ENCODE measurements at regions not wholly inside any gene's neighbourhood (a gene's known extent, or its start where the extent isn't known, plus 50 kb on each side); places are given as distances from the start of the nearest gene placed in this dataset.
A peak's percentile ranks its signal among the peaks of the same experiment; 100 is the strongest.

GRCh38 chr2:129741165-129741564 lies 238.3 kb upstream of the RAB6C start:
- H3K4me1 ChIP-seq (ENCODE audit: control insufficient read depth in 2 of 2, insufficient read depth in 2 of 2, low read length in 1 of 2) = peaks cover 0 to 11% of the 10 kb centered on the region in 2 donors
- 82 to 91% methylated on average over 7 of the region's 7 CpGs for WGBS, 2 donors

GRCh38 chr2:129741623-129742022 lies 237.8 kb upstream of the RAB6C start:
- Histone ChIP-seq H3K4me1 (ENCODE audit: control insufficient read depth in 2 of 2, insufficient read depth in 2 of 2, low read length in 1 of 2) (peaks cover 0 to 11% of the 10 kb centered on the region in 2 donors), H3K27me3 (ENCODE audit: control insufficient read depth in 1 of 2, insufficient read depth in 2 of 2, low read length in 2 of 2) (no peaks in the 10 kb centered on the region), H3K4me3 (ENCODE audit: low read depth in 1 of 2, low read length in 2 of 2) (no peak overlapping the region), H3K36me3 (ENCODE audit: control insufficient read depth in 2 of 2, insufficient read depth in 2 of 2, low read length in 1 of 2) (no peaks in the 10 kb centered on the region), H3K27ac (ENCODE audit: low read depth in 2 of 2, low read length in 1 of 2) (no peak overlapping the region), H3K9me3 (ENCODE audit: control insufficient read depth in 2 of 2, insufficient read depth in 1 of 2, low read depth in 1 of 2, low read length in 1 of 2) (peaks cover 0 to 2% of the 10 kb centered on the region in 2 donors)
- WGBS, 2 donors = 78 to 86% methylated on average over 12 of the region's 12 CpGs

More at GRCh38 chr2:129741165-129741564, 238.3 kb upstream of the RAB6C start:
- Histone ChIP-seq H3K27ac (ENCODE audit: low read depth in 2 of 2, low read length in 1 of 2) (no peak overlapping the region), H3K36me3 (ENCODE audit: control insufficient read depth in 2 of 2, insufficient read depth in 2 of 2, low read length in 1 of 2) (no peaks in the 10 kb centered on the region), H3K9me3 (ENCODE audit: control insufficient read depth in 2 of 2, insufficient read depth in 1 of 2, low read depth in 1 of 2, low read length in 1 of 2) (peaks cover 0 to 2% of the 10 kb centered on the region in 2 donors), H3K27me3 (ENCODE audit: control insufficient read depth in 1 of 2, insufficient read depth in 2 of 2, low read length in 2 of 2) (no peaks in the 10 kb centered on the region), H3K4me3 (ENCODE audit: low read depth in 1 of 2, low read length in 2 of 2) (no peak overlapping the region)

DNA sequence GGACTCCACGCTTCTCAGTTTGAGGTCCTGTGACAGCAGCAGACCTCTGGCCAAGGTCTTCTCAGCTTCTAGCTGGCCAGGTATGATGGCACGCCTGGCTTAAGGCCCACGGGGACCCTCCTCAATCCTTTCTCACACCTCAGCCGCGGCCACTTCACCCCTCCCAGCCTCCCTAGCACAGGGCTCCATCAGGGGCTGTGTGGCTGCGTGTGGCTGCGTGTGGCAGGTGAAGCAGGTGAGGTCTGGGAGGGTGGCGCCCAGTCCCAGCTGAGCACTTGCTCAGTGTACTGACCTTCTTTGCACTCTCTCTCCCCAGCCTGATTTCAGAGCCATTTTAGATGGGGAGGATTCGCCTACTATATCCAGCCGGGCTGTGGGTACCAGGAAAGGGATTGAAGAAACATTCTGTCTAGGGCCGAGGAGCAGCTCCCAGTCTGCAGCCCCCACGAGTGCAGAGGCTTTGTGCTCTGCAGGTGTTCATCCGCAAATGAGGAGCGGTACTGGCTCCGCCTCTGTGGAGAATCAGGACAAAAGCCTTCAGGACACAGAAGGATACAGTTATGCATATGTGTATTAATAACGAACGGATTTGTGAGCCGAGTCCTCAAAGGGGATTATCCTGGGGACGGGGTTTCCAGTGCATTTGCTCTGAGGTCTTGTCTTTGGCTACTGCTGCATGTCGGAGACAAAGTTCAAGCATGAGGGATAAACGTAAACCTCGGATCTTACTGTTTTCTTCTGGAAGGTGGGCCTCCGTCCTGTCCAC lies 236.9 kb upstream of the RAB6C start:
- Histone ChIP-seq H3K9me3 (ENCODE audit: control insufficient read depth in 2 of 2, insufficient read depth in 1 of 2, low read depth in 1 of 2, low read length in 1 of 2) (peaks cover 0 to 2% of the 10 kb centered on the region in 2 donors), H3K27me3 (ENCODE audit: control insufficient read depth in 1 of 2, insufficient read depth in 2 of 2, low read length in 2 of 2) (no peaks in the 10 kb centered on the region), H3K36me3 (ENCODE audit: control insufficient read depth in 2 of 2, insufficient read depth in 2 of 2, low read length in 1 of 2) (no peaks in the 10 kb centered on the region), H3K4me3 (ENCODE audit: low read depth in 1 of 2, low read length in 2 of 2) (no peak overlapping the region), H3K4me1 (ENCODE audit: control insufficient read depth in 2 of 2, insufficient read depth in 2 of 2, low read length in 1 of 2) (peaks cover 0 to 12% of the 10 kb centered on the region in 2 donors), H3K27ac (ENCODE audit: low read depth in 2 of 2, low read length in 1 of 2) (no peak overlapping the region)
- 89 to 92% methylated on average over 23 of the region's 23 CpGs for WGBS, 2 donors

DNA sequence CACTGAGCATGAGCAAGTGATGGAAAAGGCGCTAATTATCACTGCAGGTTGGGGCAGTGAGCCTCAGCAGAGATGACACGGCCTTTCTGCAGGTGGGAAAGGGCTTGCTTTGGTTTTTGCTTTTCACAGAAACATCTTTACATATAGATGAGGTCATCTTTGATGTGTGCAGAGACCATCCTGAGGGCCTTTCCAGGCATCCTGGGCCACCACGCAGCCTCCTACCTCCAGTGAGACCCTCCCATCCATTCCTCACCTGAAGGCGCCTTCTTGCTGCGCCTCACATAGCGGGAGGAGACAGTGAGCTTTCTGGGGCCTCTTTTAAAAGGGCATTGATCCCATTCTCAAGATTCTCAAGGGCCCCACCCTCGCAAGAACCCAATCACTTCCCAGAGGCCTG lies 235.3 kb upstream of the RAB6C start:
- Histone ChIP-seq H3K4me3 (ENCODE audit: low read depth in 1 of 2, low read length in 2 of 2) (no peak overlapping the region), H3K27ac (ENCODE audit: low read depth in 2 of 2, low read length in 1 of 2) (no peak overlapping the region), H3K27me3 (ENCODE audit: control insufficient read depth in 1 of 2, insufficient read depth in 2 of 2, low read length in 2 of 2) (no peaks in the 10 kb centered on the region), H3K9me3 (ENCODE audit: control insufficient read depth in 2 of 2, insufficient read depth in 1 of 2, low read depth in 1 of 2, low read length in 1 of 2) (peaks cover 0 to 2% of the 10 kb centered on the region in 2 donors), H3K36me3 (ENCODE audit: control insufficient read depth in 2 of 2, insufficient read depth in 2 of 2, low read length in 1 of 2) (no peaks in the 10 kb centered on the region), H3K4me1 (ENCODE audit: control insufficient read depth in 2 of 2, insufficient read depth in 2 of 2, low read length in 1 of 2) (peaks cover 0 to 22% of the 10 kb centered on the region in 2 donors)
- 95 to 96% methylated on average over 7 of the region's 7 CpGs for WGBS, 2 donors

- H3K4me3 ChIP-seq (ENCODE audit: low read depth in 1 of 2, low read length in 2 of 2) = no peak overlapping the region
- peaks cover 0 to 2% of the 10 kb centered on the region in 2 donors for H3K9me3 ChIP-seq (ENCODE audit: control insufficient read depth in 2 of 2, insufficient read depth in 1 of 2, low read depth in 1 of 2, low read length in 1 of 2)
- no peaks in the 10 kb centered on the region for H3K36me3 ChIP-seq (ENCODE audit: control insufficient read depth in 2 of 2, insufficient read depth in 2 of 2, low read length in 1 of 2)
- peaks cover 0 to 22% of the 10 kb centered on the region in 2 donors for H3K4me1 ChIP-seq (ENCODE audit: control insufficient read depth in 2 of 2, insufficient read depth in 2 of 2, low read length in 1 of 2)
- H3K27me3 ChIP-seq (ENCODE audit: control insufficient read depth in 1 of 2, insufficient read depth in 2 of 2, low read length in 2 of 2) = no peaks in the 10 kb centered on the region
- H3K27ac ChIP-seq (ENCODE audit: low read depth in 2 of 2, low read length in 1 of 2) = no peak overlapping the region
- 59 to 73% methylated on average over 8 of the region's 8 CpGs for WGBS, 2 donors
These were observed 234.8 kb upstream of the RAB6C start for GRCh38 chr2:129744649-129745048.

DNA sequence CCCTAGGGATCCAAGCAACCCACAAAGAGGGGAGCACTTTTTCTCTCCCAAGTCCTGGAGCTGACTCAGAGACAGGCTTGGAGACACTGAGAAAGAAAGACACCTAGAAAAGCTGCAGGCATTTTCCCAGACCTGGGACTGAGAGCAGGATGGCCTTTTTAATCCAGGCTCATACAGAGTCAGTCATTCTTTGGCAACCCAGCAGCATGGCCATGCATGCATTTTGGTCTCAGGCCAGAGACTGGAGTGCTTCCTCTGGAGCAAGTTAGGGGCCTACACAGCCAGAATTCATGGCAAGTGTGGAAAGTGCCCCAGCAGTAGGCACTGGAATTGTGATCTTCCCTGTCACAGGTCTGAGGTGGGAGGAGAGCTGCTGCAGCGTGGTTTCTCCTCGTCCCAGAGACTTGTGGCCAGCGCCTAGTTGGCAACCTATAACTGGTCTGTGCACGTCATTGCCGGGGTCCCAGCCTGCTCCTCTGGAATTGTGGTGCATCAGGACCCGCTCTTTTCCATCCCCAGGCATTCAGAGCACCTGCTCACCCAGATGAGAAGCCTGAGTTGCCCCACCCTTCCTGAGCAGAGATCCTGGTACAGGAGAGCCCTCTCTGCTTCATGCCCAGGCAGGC lies 231.9 kb upstream of the RAB6C start:
- Histone ChIP-seq H3K36me3 (ENCODE audit: control insufficient read depth in 2 of 2, insufficient read depth in 2 of 2, low read length in 1 of 2) (no peaks in the 10 kb centered on the region), H3K4me1 (ENCODE audit: control insufficient read depth in 2 of 2, insufficient read depth in 2 of 2, low read length in 1 of 2) (peaks cover 0 to 11% of the 10 kb centered on the region in 2 donors), H3K4me3 (ENCODE audit: low read depth in 1 of 2, low read length in 2 of 2) (no peak overlapping the region), H3K27me3 (ENCODE audit: control insufficient read depth in 1 of 2, insufficient read depth in 2 of 2, low read length in 2 of 2) (no peaks in the 10 kb centered on the region), H3K9me3 (ENCODE audit: control insufficient read depth in 2 of 2, insufficient read depth in 1 of 2, low read depth in 1 of 2, low read length in 1 of 2) (peaks cover 0 to 2% of the 10 kb centered on the region in 2 donors), H3K27ac (ENCODE audit: low read depth in 2 of 2, low read length in 1 of 2) (peak overlapping the region; percentile 52)
- 53 to 77% methylated on average over 6 of the region's 6 CpGs for WGBS, 2 donors

GRCh38 chr2:129748250-129748649 lies 231.2 kb upstream of the RAB6C start:
- Histone ChIP-seq H3K9me3 (ENCODE audit: control insufficient read depth in 2 of 2, insufficient read depth in 1 of 2, low read depth in 1 of 2, low read length in 1 of 2) (peaks cover 0 to 2% of the 10 kb centered on the region in 2 donors), H3K27me3 (ENCODE audit: control insufficient read depth in 1 of 2, insufficient read depth in 2 of 2, low read length in 2 of 2) (no peaks in the 10 kb centered on the region), H3K4me1 (ENCODE audit: control insufficient read depth in 2 of 2, insufficient read depth in 2 of 2, low read length in 1 of 2) (peaks cover 0 to 11% of the 10 kb centered on the region in 2 donors), H3K36me3 (ENCODE audit: control insufficient read depth in 2 of 2, insufficient read depth in 2 of 2, low read length in 1 of 2) (no peaks in the 10 kb centered on the region), H3K4me3 (ENCODE audit: low read depth in 1 of 2, low read length in 2 of 2) (no peak overlapping the region), H3K27ac (ENCODE audit: low read depth in 2 of 2, low read length in 1 of 2) (peak overlapping the region; percentile 52 to 57)
- WGBS, 2 donors = 54 to 56% methylated on average over 5 of the region's 5 CpGs

GRCh38 chr2:129748653-129749052 lies 230.8 kb upstream of the RAB6C start:
- H3K4me3 ChIP-seq (ENCODE audit: low read depth in 1 of 2, low read length in 2 of 2) = no peak overlapping the region
- H3K4me1 ChIP-seq (ENCODE audit: control insufficient read depth in 2 of 2, insufficient read depth in 2 of 2, low read length in 1 of 2) = peaks cover 0 to 11% of the 10 kb centered on the region in 2 donors
- WGBS, 2 donors = 26 to 31% methylated on average over 6 of the region's 6 CpGs
- H3K27ac ChIP-seq (ENCODE audit: low read depth in 2 of 2, low read length in 1 of 2) = peak overlapping the region; percentile 52 to 57
- peaks cover 0 to 2% of the 10 kb centered on the region in 2 donors for H3K9me3 ChIP-seq (ENCODE audit: control insufficient read depth in 2 of 2, insufficient read depth in 1 of 2, low read depth in 1 of 2, low read length in 1 of 2)
- H3K36me3 ChIP-seq (ENCODE audit: control insufficient read depth in 2 of 2, insufficient read depth in 2 of 2, low read length in 1 of 2) = no peaks in the 10 kb centered on the region
- no peaks in the 10 kb centered on the region for H3K27me3 ChIP-seq (ENCODE audit: control insufficient read depth in 1 of 2, insufficient read depth in 2 of 2, low read length in 2 of 2)

GRCh38 chr2:129751409-129751808 lies 228.1 kb upstream of the RAB6C start:
- 74 to 82% methylated on average over 1 of the region's 1 CpG for WGBS, 2 donors
- Histone ChIP-seq H3K36me3 (ENCODE audit: control insufficient read depth in 2 of 2, insufficient read depth in 2 of 2, low read length in 1 of 2) (no peaks in the 10 kb centered on the region), H3K4me1 (ENCODE audit: control insufficient read depth in 2 of 2, insufficient read depth in 2 of 2, low read length in 1 of 2) (peaks cover 0 to 11% of the 10 kb centered on the region in 2 donors), H3K9me3 (ENCODE audit: control insufficient read depth in 2 of 2, insufficient read depth in 1 of 2, low read depth in 1 of 2, low read length in 1 of 2) (no peaks in the 10 kb centered on the region), H3K4me3 (ENCODE audit: low read depth in 1 of 2, low read length in 2 of 2) (no peak overlapping the region), H3K27me3 (ENCODE audit: control insufficient read depth in 1 of 2, insufficient read depth in 2 of 2, low read length in 2 of 2) (no peaks in the 10 kb centered on the region), H3K27ac (ENCODE audit: low read depth in 2 of 2, low read length in 1 of 2) (no peak overlapping the region)
